Loucy (cell line): ENCODE measurements at regions not wholly inside any gene's neighbourhood (a gene's known extent, or its start where the extent isn't known, plus 50 kb on each side); places are given as distances from the start of the nearest gene placed in this dataset.

Experiments
- CTCF ChIP-seq: fragments of 200-600 bp; sonication (generic); conservative IDR thresholded peaks from 2 replicates; pipeline ENCODE4 v1.5.1; 2014; ENCODE audit warnings: mild to moderate bottlenecking, antibody characterized with exemption, low read length
- EZH2phosphoT487 ChIP-seq: fragments of 200-600 bp; IDR thresholded peaks from 2 replicates; pipeline ENCODE4 v1.6.1; 2018; ENCODE audit warnings: antibody characterized with exemption, mild to moderate bottlenecking, moderate library complexity, borderline replicate concordance

- TF ChIP-seq CTCF (no peak), EZH2phosphoT487 (no peak)
Measured at GRCh38 chr6:95478941-95479340, 98.4 kb upstream of the MANEA start.
